DMS 273 (cell line): ENCODE measurements at regions not wholly inside any gene's neighbourhood (a gene's known extent, or its start where the extent isn't known, plus 50 kb on each side); places are given as distances from the start of the nearest gene placed in this dataset.
A peak's percentile ranks its signal among the peaks of the same experiment; 100 is the strongest.

Source experiments
- DNase-seq: peaks from one replicate; lab custom pipeline; 2025; ENCODE audit not compliant: unreplicated experiment; lab: John Stamatoyannopoulos, UW

DNA sequence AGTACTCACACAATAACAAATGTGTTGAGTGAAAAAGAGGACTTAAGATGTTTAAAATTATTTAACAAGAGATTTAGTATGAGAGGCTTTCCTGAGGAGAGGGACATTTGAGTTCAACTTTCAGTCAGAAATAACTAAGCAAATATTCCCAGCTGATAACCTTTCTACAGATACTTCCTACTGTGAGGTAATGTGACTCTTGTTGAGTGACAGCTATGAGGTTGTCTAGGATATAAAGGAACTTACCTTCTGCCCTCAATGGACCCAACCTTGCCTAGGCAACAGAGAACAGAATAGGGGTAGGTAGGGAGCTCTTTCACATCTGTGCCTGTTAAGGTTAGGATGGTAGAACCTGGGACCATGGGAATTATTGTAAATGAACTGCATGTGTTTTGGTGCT lies 54.7 kb downstream of the GLUD2 start:
- DNase-seq = no peak

DNA sequence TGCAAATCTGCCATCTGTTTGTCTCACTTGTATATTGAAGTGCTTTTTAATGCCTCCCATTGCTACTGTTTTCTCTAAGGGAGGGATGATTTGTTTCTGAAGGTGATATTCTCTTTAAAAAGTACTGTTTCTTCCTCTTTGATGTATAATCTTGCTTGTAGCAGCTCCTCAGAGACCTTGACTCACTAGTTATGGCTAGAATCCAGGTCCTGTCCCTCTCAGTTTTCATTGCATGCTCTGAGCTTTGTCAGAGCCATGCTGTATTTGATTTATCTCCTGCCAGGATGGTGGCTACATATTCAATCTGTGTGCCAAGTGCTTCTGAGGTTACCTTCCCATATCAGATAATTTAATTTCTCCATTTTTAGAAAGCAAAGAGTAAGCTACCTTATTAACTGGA lies 56.0 kb downstream of the GLUD2 start:
- peak; percentile 61 for DNase-seq

DNA sequence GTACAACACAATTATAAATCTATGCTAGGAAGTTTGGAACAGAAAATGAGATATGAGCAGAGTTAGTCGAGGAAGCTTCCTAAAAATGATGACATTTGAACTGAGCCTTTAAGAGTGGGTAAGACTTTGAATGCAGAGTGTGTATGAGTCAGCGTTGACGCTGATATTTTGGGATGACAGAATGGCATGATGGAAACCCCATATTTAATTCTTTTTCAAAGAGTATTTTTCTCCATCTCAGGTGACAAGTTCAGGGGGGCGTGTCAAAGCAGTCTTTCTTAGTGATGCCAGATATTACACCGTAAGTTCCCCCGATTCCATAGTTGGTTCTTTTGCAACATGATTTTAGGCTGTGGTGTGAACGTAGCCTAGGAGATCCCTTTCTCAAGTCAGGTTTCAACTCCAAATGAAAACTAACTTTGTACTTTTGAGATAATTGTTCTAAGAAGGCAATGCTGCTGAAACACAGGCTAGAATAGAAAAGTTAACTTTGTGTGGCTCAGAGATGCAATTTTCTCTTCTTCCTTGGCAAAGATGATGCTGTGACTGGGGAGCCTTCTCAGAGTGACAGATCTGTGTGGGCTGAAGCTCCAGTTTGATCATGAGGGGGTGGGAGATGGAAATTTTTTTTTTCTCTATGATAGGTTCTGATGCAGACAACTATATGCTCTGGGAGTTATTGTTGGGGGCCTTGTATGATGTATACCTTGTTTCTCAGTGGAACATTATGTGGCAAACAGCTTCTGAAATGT lies 59.2 kb downstream of the GLUD2 start:
- DNase-seq = no peak

DNA sequence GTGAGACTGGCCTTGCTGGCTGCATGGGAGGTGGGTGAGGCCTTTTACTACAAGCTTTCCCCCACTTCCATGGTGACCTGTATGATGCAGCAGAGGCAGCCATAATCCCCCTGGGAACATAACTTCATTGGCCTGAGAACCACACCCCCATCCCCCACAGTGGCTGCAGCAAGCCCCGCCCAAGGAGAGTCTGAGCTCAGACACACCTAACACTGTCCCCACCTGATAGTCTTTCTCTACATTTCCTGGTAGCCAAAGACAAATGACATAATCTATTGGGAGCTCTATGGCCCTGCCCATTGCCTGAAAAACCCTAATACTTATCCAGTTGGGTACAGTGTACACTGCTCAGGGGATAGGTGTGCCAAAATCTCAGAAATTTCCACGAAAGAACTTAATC lies 62.6 kb downstream of the GLUD2 start:
- DNase-seq = no peak

DNA sequence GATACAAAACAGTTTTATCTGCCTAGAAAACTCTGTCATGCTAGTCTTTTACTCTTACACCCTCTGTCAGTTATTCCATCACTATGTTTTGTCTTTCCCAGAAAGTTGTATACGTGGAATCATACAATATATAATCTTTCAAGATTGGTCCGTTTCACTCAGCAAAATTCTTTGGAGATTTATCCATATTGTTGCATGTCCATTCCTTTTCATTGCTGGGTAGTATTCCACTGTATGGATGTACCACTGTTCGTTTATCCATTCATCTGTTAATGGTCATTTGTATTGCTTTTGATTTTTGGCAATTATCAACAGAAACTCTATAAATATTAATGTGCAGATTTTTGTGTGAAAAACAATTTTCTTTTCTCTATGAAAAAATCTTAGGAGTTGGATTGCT lies 63.1 kb downstream of the GLUD2 start:
- no peak for DNase-seq

DNA sequence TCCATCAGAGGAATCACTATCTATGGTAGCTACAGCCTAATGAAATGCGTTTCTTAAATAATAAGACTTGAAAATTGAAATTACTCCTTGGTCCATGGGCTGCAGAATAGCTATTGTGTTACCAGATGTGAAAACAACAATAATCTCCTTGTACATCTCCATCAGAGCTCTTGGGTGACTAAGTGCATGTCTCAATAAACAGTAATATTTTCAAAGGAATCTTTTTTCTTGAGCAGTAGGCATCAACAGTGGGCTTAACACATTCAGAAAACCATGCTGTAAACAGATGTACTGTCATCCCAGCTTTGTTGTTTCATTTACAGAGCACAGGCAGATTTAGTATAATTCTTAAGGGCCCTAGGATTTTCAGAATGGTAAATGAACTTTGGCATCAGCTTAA lies 67.3 kb downstream of the GLUD2 start:
- no peak for DNase-seq

DNA sequence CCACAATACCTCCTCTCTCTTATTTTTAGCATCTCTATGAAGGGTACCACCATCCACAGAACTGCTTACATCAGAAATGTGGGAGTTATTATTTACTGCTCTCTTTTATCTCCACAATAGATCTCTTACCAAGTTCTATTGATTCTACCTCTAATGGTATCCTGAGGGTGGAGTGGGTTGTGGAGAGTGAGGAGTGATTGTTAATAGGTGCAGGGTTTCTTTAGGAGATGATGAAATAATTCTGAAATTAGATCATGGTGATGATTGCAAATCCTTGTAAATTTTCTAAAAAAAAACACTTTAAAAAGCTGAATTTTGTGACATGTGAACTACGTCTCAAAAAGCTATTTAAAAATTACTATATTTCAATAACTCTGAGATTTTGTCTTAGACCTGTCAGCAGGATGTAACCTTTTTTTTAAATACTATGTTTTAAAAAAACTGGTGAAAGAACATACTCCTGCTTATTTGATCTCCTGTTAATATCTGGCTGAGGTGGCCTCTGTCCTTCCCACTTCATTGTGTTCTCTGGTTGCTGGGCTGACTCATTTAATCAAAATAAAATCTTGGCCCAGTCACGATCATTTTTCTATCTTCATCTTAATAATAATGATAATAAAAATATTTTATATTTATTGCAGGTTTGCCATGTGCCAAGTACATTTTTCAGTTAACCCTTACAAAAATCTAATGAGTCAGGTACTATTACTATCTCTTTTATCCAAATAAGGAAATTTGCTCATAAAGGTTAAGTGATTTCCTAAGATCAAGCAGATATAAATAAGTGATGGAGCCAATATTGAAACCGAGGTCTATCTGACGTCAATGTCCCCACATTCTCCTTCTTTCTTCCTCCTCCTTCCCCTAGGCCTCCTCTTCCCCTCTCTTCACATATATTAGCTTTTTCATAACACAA lies 73.5 kb downstream of the GLUD2 start:
- DNase-seq = no peak

DNA sequence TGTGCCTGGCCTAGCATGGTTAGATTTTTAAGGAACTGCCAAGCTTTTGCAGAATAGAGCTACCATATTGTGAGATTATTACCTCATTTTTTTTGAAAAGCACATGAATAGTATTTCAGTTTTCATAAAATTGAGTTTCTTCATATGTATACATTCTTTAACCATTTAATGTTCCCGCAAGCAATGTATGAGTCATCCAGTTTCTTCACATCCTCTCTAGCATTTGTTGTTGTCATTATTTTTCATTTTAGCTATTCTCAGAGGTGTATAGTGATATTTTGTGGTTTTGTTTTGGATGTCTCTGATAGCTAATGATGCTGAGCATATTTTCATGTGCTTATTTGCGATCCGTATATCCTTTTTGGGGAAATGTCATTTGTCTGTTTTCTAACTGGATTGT lies 74.9 kb downstream of the GLUD2 start:
- DNase-seq = no peak

DNA sequence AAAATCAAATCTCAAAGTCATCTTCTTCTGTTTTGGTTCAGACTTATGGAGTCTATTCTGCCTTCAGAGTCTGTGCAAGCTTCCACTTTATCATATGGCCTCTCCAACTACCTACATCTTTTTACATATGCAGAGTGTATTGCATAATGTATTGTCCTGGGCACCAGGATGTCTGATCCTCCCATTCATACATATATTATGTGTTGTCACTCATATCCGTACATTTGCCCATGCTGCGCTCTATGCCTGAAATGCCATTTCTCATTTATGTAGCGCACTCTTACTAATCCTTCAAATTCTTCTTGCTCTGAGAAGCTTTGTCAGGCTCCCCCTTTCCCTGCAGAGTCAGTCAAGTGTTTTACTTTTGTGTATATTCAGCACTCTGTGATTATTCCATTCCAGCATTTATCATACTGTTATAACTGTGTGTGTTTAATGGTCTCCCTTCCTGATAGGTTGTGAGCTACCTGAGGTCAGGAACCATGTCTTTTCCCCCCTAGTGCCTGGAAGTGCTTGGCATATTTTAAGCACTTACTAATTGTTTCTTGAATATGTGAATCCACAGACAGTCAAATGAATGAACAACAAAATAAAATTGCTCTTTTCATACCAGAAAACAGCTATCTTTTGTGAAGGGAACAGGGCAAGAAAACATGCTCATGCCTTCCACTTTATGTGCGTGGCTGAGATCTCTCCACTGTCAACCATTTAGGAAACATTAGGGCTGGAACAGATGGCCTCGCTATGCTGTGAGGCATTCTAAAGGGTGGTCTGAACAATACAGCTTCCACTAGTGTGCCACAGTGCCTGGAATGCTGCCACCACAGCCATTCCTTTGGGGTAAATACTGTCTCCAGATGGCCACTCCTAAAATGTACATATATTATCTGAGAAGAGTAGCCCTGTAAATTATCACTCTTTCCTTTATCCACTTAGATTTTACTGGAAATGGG lies 81.8 kb downstream of the GLUD2 start:
- peak; percentile 89 for DNase-seq

DNA sequence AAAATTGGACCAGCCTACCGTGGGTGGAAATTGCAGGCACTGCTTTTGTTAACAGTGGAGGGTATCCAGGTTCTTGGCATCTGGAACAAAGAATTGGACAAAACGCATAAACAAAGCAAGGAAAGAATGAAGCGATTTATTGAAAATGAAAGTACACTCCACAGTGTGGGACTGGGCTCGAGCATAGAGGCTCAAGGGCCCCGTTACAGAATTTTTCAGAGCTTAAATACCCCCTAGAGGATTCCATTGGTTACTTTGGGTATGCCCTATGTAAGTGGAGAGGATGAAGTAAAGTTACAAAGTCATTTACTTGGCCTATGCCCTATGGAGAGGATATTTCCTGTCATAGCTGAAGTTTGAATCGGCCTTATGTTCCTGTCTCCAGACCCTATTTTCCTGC lies 85.3 kb downstream of the GLUD2 start:
- no peak for DNase-seq

DNA sequence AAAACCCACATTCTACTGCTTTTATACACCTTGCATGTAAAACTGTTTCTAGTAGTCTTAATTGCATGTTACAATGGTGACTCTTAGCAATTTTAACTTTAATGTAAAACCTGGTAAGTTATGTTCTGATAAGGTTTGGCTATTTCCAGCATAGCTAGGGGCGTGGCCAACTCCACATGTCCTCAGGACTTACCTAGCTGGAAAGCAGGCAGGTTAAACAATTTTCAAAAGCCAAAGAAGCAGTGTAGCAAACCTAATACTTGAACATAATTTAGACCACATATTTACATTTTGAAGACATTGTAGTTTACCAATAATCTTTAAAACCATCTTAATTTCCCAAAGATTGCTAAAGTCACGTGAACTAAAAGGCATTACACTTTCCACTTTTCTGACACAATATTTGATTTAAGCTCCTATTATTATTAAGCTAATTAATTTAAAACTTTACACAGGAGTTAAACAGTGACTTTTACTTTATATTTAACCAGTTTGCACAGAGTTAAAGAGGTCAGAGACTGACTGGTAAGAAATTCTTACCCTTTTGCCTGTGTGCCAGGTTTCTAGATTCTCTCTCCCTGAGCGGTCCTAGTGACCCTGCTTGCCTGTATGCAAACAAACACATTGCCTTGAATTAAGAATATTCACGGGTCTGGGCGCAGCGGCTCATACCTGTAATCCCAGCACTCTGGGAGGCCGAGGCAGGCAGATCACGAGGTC lies 88.2 kb downstream of the GLUD2 start:
- no peak for DNase-seq

DNA sequence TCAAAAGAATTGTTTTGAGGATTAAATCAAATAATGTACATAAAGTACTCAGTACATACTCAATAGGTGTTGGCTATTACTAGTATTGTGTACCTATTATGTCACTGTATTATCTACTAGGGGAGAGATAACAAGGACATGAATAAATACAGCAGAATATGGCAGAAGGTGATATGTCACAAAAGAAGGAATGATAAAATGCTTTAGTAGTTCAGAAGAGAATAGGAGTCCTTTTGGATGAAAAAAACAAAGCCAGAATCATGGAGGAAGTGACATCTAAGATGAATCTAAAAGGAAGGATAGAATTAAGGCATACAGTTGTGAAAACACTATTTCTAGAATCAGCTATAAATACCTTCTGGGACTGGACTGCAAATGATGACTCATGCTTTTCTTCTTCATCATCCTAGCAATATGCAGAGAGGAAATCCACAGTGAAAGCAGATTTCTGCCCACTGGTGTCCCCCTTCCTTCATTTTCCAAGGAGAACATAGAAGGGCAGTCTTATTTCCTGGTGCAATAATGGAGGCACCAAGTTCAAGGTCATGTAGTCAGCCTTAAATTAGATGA lies 98.7 kb downstream of the GLUD2 start:
- DNase-seq = no peak

DNA sequence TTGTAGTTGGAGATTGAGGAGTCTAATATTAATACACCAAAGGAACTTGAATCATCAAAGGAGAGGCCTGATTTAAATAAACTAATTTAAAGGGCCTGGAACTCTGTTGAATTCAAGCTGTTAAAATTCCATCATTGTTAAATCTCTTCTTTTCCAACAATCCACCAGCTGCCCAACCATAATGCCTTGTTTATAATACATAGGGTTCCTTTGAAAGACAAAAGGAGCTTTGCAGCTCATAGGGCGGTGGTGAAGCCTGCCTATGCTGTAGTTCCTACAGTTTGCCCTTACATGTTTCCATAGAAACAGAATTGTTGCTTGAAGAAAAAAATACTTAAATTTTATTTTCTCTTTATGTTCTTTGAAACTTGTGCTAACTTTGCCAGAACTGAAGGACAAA lies 102.8 kb downstream of the GLUD2 start:
- DNase-seq = no peak

DNA sequence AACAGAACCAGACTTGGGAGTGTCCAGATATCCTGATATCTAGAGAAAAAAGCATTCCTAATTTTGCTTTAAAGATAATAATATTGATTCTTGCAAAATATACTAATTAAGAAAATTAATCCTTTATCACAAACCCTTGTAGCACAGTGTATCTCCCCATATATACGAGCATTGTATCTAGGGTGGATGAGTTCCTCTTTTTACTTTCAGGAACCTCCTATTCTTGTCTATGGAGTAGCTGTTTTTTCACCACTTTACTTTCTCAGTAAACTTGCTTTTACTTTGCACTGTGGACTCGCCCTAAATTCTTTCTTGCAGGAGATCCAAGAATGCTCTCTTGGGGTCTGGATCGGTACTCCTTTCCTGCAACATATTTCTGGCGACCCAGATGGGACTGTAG lies 103.9 kb downstream of the GLUD2 start:
- DNase-seq = no peak

DNA sequence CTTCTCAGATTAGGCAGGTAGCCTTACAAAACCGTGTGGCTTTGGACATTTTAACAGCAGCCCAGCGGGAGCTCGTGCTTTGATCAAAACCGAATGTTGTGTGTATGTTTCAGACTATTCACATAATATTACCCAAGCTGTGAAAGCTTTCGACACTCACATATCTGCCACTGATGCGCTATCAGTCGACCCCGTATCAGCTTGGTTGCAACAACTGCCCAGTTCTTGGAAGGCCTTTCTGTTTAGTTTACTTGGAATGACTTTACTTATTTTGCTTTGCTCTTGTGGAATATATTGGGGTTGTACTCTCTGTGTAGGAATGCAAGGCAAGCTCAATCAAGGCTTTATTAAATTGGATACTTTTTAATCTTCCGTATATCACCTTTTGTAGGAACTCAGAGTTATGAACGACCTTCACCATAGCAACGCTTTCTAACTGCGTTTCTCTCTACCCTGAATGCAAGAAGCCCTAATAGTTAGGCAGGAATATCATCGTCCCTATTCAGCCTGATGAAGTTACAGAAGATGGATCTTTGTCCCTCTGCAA lies 107.5 kb downstream of the GLUD2 start:
- DNase-seq = no peak

DNA sequence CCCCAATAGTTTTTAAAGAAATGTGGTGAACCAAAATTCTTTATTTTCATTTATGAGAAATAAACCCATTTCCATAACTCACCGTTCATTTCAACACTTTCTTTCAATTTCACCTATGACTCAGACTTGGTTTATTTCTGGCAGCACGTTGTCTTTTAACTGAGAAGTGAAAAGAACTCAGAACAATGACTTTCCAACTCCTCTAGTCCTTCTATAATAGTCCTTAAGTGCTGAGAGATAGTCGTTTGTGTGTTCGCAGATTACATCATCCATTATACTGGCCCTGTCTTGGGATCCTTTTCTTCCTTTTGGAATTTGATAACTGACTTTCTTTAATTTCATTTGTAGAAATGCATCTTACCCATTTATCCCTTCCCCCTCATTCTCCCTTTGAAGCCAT lies 113.6 kb downstream of the GLUD2 start:
- peak; percentile 15 for DNase-seq

DNA sequence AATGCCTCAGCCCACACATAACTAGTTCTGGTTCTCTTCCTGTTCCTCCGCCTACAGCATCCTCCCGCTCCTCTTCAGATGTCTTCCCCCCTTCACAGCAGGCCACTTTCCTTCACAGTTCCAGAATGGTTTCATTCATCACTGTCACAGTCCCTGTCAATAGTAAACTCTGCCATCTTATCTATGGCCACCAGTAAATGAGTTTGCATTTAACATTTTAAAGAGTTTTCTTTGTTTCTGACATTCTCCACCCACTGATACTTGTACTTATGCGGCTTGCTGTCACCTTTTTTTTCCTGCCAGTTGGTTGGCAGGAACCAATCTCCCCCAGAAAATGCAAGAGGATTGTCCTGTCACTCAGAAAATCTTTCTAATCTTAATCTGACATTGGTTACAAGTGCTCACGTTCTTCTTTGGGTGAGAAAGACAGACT lies 114.1 kb downstream of the GLUD2 start:
- DNase-seq = peak; percentile 22

DNA sequence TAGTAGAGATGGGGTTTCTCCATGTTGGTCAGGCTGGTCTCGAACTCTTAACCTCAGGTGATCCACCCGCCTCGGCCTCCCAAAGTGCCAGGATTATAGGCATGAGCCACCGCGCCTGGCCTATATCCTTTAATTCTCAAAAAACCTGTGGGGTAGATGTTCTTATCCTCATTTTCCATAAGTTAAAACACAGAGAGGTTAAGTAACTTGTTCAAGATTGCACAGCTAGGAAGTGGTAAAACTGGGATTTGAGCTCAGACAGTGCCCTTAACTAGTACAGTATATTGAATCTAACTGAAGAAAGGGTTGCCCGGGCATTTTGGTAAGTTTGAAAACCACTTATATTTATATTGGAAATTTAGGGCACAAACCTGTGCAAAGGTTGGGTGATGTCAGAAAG lies 116.0 kb downstream of the GLUD2 start:
- no peak for DNase-seq

DNA sequence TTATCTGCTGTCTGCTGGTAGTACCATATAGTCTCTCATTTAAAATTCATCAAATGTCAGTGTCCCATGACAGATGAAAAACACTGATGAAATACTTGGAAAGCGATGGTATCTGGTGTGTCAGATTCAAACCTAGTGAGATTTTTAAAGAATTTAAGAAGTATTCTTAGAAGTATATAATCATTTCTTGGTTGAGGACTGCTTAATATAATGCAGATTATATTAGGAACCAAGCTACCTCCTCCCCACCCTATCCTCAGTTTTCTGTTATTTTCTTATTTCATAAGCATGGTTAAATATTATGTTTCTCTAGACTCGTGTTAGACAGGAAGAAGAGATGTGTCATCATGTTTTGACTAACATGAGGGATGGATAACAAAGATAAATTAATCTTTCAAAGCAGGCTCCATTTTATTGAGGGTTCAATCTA lies 118.5 kb downstream of the GLUD2 start:
- no peak for DNase-seq
